ENCODE measurements at regions not wholly inside any gene's neighbourhood (a gene's known extent, or its start where the extent isn't known, plus 50 kb on each side); places are given as distances from the start of the nearest gene placed in this dataset.

DNA sequence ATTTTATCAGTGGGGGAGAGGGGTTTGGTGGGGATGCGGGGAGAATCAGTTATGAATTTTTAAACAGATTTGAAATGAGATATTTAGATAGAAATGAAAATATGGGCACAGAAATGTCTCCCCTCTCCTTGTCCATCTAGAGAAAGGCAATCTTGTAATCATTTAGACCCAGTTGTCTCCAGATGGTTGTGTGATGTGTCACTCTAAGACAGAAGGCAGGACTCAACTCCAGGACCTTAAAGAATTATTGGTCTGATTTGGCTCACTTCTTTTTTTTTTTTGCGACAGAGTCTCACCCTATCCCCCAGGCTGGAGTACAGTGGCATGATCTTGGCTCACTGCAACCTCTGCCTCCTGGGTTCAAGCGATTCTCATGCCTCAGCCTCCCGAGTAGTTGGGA is 77.2 kb downstream of the EOMES start:
- no peaks in the 10 kb centered on the region for H3K36me3 ChIP-seq (ENCODE audit: control insufficient read depth, insufficient read depth, low read length)
- no peak overlapping the region for H3K4me3 ChIP-seq (ENCODE audit: low read depth, low read length)
- no peaks in the 10 kb centered on the region for H3K27me3 ChIP-seq (ENCODE audit: control insufficient read depth, insufficient read depth, low read length)
- TF ChIP-seq, protein P1, sequence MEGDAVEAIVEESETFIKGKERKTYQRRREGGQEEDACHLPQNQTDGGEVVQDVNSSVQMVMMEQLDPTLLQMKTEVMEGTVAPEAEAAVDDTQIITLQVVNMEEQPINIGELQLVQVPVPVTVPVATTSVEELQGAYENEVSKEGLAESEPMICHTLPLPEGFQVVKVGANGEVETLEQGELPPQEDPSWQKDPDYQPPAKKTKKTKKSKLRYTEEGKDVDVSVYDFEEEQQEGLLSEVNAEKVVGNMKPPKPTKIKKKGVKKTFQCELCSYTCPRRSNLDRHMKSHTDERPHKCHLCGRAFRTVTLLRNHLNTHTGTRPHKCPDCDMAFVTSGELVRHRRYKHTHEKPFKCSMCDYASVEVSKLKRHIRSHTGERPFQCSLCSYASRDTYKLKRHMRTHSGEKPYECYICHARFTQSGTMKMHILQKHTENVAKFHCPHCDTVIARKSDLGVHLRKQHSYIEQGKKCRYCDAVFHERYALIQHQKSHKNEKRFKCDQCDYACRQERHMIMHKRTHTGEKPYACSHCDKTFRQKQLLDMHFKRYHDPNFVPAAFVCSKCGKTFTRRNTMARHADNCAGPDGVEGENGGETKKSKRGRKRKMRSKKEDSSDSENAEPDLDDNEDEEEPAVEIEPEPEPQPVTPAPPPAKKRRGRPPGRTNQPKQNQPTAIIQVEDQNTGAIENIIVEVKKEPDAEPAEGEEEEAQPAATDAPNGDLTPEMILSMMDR (IDR thresholded peaks at IDR 0.05) = no peak
- no peak overlapping the region for H3K27ac ChIP-seq
- no peak overlapping the region for H3K9ac ChIP-seq
- no peaks in the 10 kb centered on the region for H3K4me1 ChIP-seq
- no peaks in the 10 kb centered on the region for H3K79me2 ChIP-seq
- no peaks in the 10 kb centered on the region for H3K9me3 ChIP-seq (ENCODE audit: control insufficient read depth, low read length)
- H3K4me2 ChIP-seq (ENCODE audit: low read length) = no peak overlapping the region
- H2AFZ ChIP-seq = no peak overlapping the region

DNA sequence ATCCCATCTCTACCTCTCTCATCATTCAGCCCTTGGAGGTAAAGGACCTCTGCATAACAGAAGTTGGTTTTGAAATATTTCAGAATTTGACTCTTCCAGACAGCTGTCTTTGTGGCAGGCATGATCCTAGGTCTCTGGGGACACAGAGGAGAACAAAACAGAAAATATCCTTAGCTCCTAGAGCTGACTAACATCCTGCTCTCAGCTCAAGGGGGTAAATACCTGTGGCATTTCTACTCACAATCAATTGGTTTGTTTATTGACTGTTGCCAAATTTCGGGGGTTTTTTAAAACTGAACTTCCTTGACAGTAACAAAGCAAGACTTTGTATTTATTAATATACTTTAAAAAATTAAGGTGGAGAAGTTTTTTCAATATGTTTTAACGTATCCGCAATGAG is 78.8 kb downstream of the EOMES start:
- Histone ChIP-seq H3K4me3 (ENCODE audit: low read depth, low read length) (no peak overlapping the region), H2AFZ (no peak overlapping the region), H3K36me3 (ENCODE audit: control insufficient read depth, insufficient read depth, low read length) (no peaks in the 10 kb centered on the region), H3K79me2 (no peaks in the 10 kb centered on the region), H3K4me1 (no peaks in the 10 kb centered on the region), H3K27ac (no peak overlapping the region), H3K9me3 (ENCODE audit: control insufficient read depth, low read length) (no peaks in the 10 kb centered on the region), H3K4me2 (ENCODE audit: low read length) (no peak overlapping the region), H3K27me3 (ENCODE audit: control insufficient read depth, insufficient read depth, low read length) (no peaks in the 10 kb centered on the region), H3K9ac (no peak overlapping the region)
- TF ChIP-seq, protein P1 (IDR thresholded peaks at IDR 0.05) = no peak

DNA sequence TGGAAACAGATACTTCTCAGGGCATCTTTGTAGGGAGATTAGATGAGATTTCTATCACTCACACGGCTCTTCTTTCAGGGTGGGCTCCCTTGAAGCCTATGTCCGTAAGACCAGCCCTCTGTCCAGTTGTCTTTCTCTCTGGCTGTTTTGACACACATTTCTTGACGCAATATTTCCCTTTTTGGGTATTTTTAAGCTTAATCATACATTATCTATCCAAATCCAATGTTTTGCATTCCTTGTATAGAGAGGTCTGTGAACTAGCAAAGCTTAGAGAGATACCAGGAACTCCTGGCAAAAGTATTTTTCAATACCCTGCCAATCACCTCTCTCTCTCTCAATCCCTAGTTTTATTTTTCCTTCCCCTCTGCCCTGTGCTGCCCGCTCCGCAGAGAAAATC is 79.3 kb downstream of the EOMES start:
- Histone ChIP-seq H3K9ac (no peak overlapping the region), H3K4me1 (no peaks in the 10 kb centered on the region)
- TF ChIP-seq, protein P1 (IDR thresholded peaks at IDR 0.05) = no peak

DNA sequence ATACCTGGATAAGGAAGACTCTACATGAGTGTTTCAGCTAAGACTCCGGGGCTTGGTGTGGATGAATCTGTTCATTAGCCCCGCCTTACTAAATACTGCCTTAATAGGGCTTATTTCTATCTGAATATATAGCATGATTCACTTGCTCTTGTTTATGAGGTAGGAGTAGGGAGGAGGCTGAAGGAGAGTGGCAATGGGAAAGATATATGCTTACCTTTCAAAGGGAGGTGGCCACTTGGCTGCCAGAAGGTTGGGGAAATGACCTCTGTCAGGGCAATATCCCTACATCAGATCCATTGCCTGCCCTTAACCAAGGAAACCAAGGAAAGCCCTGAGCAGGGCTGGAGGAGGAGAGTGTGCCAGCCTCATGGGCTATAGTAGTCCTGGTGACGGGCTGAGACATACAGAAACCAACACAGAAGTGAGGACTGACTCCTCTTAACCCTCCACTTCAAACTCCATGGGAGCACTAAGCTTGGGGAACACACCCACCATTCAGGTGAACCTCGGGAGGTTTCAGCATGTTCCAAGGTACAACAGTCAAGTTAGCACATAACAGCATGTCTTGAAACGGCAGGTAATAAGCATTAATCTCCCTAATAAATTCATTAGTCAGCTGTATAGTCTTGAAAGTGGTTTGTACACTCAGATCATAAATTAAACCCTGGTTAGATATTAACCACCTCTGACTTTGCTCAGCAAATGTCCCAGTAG is 80.1 kb downstream of the EOMES start:
- no peaks in the 10 kb centered on the region for H3K4me1 ChIP-seq

More for the DNA sequence above, 79.3 kb downstream of the EOMES start:
- Histone ChIP-seq H3K36me3 (ENCODE audit: control insufficient read depth, insufficient read depth, low read length) (no peaks in the 10 kb centered on the region), H3K79me2 (no peaks in the 10 kb centered on the region), H3K4me3 (ENCODE audit: low read depth, low read length) (no peak overlapping the region), H3K4me2 (ENCODE audit: low read length) (no peak overlapping the region), H3K27me3 (ENCODE audit: control insufficient read depth, insufficient read depth, low read length) (no peaks in the 10 kb centered on the region), H3K27ac (no peak overlapping the region), H2AFZ (no peak overlapping the region), H3K9me3 (ENCODE audit: control insufficient read depth, low read length) (no peaks in the 10 kb centered on the region)

More for the DNA sequence above, 80.1 kb downstream of the EOMES start:
- Histone ChIP-seq H3K4me3 (ENCODE audit: low read depth, low read length) (no peak overlapping the region), H3K27me3 (ENCODE audit: control insufficient read depth, insufficient read depth, low read length) (no peaks in the 10 kb centered on the region), H3K4me2 (ENCODE audit: low read length) (no peak overlapping the region), H3K36me3 (ENCODE audit: control insufficient read depth, insufficient read depth, low read length) (no peaks in the 10 kb centered on the region), H3K79me2 (no peaks in the 10 kb centered on the region), H2AFZ (no peak overlapping the region), H3K27ac (no peak overlapping the region), H3K9ac (no peak overlapping the region), H3K9me3 (ENCODE audit: control insufficient read depth, low read length) (no peaks in the 10 kb centered on the region)
- TF ChIP-seq, protein P1 (IDR thresholded peaks at IDR 0.05) = no peak

All from parathyroid adenoma (tissue), 2 donors.